UCSD-AML1 (cell line): ENCODE measurements at regions not wholly inside any gene's neighbourhood (a gene's known extent, or its start where the extent isn't known, plus 50 kb on each side); places are given as distances from the start of the nearest gene placed in this dataset.

Experiments used
- DNase-seq: peaks from one replicate; lab custom pipeline; 2025; ENCODE audit not compliant: unreplicated experiment; lab: John Stamatoyannopoulos, UW

- DNase-seq, result no peak
Observed at GRCh38 chr13:77425705-77426104, 98.8 kb upstream of the MYCBP2 start.

- DNase-seq, result no peak
Observed at GRCh38 chr13:77423296-77423695, 96.4 kb upstream of the MYCBP2 start.

DNA sequence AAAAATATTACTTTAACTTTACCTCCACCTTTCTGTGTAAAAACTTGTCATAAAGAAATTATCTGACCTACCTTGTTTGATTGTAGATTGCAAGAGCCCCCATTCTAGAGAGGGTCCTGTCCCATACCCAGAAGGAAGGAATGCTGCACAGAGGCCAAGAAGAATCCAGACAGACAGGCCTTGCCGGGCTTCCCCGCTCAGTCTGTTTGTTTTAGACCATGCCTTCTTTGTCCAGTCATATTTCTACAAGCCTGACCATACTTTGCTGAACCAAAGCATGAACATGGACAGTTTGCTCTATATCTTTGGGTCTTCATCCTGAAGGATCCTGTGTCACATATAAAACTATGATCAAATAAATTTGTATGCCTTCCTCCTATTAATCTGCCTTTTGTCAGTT lies 95.8 kb upstream of the MYCBP2 start:
- no peak for DNase-seq

DNA sequence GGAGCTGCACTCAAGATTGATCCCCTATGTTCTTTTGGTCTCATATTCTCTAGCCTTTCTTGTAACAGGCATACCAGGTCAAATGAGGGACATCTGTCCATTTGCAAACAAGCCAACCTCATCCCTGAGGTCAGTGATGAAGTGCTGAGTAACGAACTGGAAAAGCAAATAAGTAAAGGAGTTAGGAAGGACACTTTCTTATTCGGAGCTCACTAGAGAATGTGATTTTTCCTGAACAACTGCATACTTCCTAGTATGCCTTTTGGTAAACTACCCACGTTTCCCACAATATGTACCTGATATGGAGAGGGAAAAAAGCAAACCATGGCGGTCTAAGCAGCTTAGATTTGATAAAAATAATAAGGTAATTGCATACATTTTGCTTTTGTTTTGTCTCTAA lies 91.0 kb upstream of the MYCBP2 start:
- no peak for DNase-seq

GRCh38 chr13:77416666-77417212 lies 89.8 kb upstream of the MYCBP2 start:
- no peak for DNase-seq

DNA sequence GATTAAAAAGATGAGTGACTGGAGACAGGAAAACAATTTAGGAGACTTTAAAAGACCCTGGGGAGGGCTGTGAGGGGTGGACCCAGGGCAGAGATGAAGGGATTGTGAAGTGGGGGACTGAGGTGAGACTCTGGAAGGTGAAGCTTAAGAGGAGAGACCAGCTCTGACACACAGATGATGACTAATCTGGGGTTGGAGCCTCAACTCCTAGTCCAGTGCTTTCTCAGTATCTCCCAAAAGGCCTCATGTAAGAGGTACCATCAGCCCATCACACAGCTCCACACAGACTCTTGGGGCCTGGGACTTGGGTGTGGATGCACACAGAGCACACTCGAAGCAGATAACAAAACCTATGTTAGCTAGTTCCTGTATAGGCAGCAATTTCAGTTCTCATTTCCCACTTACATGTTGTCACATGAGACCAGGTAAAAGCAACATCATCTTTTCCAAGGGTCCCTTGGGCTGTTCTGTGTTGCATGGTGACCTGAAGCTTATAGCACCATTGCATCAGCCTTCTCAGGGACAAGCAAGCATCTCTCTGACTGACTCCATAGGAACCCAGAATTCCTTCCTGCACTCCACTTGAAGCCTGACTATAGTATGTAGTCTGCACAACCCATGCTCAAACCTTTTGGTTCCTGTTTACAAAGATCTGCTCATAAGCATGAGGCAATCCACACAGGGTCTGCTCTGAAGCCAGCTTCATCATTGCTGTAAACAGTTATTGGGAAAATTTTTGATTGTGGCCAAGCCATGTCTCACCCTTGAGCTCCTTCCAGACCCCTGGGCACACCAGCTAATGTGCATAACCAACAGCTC lies 88.6 kb upstream of the MYCBP2 start:
- no peak for DNase-seq

GRCh38 chr13:77412860-77413259 lies 86.0 kb upstream of the MYCBP2 start:
- DNase-seq, result no peak

GRCh38 chr13:77412116-77412635 lies 85.3 kb upstream of the MYCBP2 start:
- no peak for DNase-seq

GRCh38 chr13:77409412-77409811 lies 82.5 kb upstream of the MYCBP2 start:
- no peak for DNase-seq

GRCh38 chr13:77406644-77407440 lies 79.9 kb upstream of the MYCBP2 start:
- no peak for DNase-seq

GRCh38 chr13:77398825-77399620 lies 72.1 kb upstream of the MYCBP2 start:
- DNase-seq, result no peak

GRCh38 chr13:77397636-77398035 lies 70.7 kb upstream of the MYCBP2 start:
- no peak for DNase-seq

DNA sequence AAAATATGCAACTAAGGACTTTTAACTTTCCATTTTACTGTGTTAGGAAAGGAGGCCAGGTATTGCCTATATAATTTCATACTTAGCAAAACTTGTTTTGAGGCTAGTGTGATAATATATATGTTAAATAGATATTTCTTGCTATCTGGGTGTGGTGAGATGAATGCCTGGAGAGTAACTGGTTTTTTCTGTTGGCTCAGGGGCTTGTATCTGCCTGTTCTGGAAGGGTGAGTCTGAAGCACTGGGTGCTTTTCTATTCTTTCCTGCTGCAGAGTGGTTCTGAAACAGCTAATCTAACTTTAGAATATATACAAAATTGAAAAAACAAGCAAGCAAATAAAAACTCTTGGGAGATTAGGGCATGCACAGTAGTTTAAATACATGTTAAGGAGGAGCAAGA lies 64.6 kb upstream of the MYCBP2 start:
- DNase-seq, result no peak

DNA sequence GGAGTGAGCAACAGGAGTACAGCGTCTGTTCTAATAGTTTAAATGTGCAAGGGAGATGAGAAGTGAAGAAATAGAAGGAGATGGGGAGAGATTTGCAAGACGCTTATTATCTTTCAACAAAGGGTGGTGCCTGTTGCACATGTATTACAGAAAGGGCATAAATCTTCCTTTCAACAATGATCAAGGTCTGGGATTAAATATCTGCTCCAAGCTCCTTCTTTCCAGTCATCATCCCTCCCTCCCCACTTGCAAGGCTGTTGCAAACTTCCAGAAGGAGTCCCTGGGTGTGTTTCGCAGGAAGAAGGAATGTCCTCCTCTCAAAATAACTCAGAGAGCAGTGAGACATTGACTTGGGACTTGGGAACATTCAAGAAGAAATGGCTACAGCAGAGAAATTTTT lies 63.5 kb upstream of the MYCBP2 start:
- no peak for DNase-seq

DNA sequence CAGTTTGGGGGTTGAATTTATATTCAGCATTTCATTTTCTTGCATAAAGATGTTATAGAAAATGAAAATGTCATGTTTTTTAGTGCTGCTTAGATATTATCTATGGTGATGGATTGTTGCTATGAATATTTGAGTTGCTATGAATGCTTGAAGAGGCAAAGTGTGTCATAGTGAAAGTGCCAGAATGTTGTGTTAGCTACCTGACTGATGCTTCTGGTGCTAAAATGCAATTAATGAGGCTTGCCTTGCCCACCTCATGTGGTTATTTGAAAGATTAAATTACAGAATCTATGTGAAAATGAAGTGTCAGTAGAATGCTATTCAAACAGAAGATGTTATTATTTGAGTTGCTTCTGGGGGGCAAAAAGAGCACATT lies 62.7 kb upstream of the MYCBP2 start:
- DNase-seq, result no peak

DNA sequence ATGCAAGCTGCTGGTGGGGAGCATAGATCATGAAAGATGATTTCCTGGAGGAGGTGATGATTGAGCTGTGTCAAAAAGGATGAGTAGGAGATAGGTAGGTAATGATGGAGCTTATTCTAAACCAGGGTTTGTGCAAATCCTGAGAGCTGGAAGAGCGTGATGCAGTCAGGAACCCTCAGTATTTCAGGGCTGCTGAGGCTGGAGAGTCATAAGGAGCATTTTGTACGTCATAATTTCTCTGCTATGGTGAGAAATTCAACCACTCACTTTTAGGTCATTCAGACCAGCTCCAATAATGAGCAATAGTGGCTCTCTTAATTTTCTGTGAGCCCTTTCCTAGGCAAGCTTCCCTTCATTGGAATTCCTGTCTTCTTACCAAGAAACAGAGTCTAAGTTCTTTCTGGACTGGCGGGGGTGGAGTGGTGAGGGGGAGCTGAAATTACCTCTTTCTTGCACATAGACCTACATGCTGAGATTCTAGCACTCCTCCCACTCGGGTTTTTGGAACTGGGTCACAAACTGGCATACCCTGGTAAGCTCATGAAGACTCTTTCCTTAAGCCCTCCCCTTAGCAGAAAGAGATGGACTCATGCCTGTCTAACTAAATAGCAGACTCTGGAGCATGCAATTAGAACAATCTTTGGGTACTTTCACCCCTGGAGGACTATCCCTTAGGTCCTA lies 62.2 kb upstream of the MYCBP2 start:
- DNase-seq, result no peak

DNA sequence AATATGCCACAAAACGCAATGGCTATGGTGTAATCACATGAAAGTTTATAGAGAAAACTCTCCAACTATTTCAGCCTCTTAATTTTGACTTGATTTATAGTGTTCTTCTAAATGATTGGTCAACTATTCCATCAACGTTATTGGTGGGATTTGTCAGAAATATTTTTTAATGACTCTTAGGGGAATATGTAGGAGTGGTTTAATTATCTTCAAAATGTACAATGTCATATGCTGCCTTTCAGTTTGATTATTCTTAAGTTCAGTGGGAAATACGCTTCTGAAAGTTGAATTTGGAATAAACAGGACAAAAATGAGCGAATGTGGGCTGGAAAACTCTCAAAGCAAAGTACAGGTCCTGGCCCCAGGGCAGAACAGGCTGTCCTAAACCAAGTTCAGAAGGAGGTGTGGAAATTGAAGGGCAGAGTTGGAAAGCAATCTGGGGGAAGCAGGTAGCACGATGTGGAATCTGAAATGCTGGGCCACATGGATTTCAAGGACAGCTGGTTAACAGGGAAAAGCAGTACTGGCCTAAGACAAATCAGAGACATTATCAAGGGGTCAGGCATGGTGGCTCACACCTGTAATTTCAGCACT lies 60.8 kb upstream of the MYCBP2 start:
- no peak for DNase-seq

DNA sequence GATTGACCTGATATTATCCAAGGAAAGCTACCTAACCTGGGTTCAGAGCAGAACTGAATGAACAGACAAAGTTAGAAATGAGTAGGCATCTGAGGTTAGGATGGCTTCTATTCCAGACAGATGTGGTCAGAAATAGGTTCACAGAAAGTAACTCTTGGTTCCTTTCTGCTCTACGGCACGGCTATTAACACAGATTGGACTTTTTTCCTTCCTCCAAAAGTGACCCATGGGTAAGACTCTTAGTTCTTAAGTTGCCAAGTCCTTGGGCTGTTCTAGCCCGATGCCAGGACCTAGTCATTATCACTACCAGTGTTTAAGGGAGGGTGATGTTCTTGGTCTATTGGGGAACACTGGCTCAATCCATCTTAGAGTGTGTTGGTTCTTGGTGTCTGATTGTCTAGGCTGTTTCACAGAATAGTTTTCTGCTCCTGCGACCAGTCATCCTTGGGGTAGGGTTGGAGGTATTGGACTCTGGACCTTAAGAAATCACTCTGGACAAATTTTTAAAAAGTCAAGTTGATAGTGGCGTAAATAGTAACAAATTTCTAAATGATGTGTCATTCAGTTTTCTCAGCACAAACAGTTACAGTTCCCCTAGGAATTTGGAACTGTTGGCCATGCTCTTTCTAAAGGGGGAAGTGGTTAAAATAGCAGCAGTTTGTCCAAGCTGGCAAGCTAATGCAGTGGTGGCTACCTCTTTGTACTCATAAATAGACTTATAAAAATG lies 60.1 kb upstream of the MYCBP2 start:
- DNase-seq, result no peak

GRCh38 chr13:77386046-77386445 lies 59.2 kb upstream of the MYCBP2 start:
- no peak for DNase-seq

GRCh38 chr13:77384999-77385398 lies 58.1 kb upstream of the MYCBP2 start:
- DNase-seq, result no peak
